GM12878 (cell line): ENCODE measurements at regions not wholly inside any gene's neighbourhood (a gene's known extent, or its start where the extent isn't known, plus 50 kb on each side); places are given as distances from the start of the nearest gene placed in this dataset.

Experiments used
- CREB1 ChIP-seq: IDR thresholded peaks from 2 replicates; pipeline ENCODE4 v1.6.1; 2012; ENCODE audit warnings: low read depth, mild to moderate bottlenecking, inconsistent platforms
- ESRRA ChIP-seq: IDR thresholded peaks from 2 replicates; pipeline ENCODE4 v1.6.1; 2012; ENCODE audit warnings: mild to moderate bottlenecking, low read length, improper control_type of control experiment
- SIX5 ChIP-seq: IDR thresholded peaks from 2 replicates; pipeline ENCODE4 v1.6.1; 2011; ENCODE audit warnings: mild to moderate bottlenecking, low read depth, low read length, moderate library complexity; ENCODE audit not compliant: severe bottlenecking
- TF ChIP-seq, protein P1 (sequence below): fragments of 450-650 bp; IDR thresholded peaks from 2 replicates; pipeline ENCODE4 v1.6.1; 2016; ENCODE audit warnings: mild to moderate bottlenecking, moderate library complexity, borderline replicate concordance

DNA sequence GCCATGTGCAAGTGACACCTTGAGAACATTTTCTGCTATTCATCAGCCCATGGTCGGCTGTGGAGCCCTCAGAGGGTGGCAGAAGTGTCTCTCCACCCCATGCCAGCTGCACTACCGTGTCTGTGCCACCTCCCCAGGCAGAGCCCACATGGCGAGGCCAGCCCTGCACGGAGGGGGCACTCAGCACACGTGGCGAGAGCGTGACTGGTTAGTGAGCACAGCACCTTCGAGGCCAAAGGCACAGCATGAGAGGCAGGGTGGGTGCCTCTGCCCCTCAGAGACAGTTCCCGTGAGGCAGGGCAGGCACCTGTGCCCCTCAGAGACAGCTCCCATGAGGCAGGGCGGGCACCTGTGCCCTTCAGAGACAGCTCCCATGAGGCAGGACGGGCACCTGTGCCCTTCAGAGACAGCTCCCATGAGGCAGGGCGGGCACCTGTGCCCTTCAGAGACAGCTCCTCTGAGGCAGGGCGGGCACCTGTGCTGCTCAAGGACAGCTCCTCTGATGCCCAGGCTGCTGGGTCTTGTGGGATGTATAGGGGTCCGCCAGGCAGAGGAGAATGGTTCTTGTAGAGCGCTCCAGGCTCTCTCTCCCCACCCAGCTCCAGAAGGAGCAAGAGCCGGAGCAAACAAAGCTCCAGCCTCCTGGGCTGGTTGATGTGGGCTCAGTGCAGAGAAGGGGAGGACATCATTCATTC, 179.8 kb upstream of the PPP1R26 start:
- TF ChIP-seq, protein P1, sequence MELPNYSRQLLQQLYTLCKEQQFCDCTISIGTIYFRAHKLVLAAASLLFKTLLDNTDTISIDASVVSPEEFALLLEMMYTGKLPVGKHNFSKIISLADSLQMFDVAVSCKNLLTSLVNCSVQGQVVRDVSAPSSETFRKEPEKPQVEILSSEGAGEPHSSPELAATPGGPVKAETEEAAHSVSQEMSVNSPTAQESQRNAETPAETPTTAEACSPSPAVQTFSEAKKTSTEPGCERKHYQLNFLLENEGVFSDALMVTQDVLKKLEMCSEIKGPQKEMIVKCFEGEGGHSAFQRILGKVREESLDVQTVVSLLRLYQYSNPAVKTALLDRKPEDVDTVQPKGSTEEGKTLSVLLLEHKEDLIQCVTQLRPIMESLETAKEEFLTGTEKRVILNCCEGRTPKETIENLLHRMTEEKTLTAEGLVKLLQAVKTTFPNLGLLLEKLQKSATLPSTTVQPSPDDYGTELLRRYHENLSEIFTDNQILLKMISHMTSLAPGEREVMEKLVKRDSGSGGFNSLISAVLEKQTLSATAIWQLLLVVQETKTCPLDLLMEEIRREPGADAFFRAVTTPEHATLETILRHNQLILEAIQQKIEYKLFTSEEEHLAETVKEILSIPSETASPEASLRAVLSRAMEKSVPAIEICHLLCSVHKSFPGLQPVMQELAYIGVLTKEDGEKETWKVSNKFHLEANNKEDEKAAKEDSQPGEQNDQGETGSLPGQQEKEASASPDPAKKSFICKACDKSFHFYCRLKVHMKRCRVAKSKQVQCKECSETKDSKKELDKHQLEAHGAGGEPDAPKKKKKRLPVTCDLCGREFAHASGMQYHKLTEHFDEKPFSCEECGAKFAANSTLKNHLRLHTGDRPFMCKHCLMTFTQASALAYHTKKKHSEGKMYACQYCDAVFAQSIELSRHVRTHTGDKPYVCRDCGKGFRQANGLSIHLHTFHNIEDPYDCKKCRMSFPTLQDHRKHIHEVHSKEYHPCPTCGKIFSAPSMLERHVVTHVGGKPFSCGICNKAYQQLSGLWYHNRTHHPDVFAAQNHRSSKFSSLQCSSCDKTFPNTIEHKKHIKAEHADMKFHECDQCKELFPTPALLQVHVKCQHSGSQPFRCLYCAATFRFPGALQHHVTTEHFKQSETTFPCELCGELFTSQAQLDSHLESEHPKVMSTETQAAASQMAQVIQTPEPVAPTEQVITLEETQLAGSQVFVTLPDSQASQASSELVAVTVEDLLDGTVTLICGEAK: no peak
- no peak for TF ChIP-seq CREB1
- TF ChIP-seq ESRRA: no peak
- TF ChIP-seq SIX5: no peak
